ENCODE measurements at regions not wholly inside any gene's neighbourhood (a gene's known extent, or its start where the extent isn't known, plus 50 kb on each side); places are given as distances from the start of the nearest gene placed in this dataset.

DNA sequence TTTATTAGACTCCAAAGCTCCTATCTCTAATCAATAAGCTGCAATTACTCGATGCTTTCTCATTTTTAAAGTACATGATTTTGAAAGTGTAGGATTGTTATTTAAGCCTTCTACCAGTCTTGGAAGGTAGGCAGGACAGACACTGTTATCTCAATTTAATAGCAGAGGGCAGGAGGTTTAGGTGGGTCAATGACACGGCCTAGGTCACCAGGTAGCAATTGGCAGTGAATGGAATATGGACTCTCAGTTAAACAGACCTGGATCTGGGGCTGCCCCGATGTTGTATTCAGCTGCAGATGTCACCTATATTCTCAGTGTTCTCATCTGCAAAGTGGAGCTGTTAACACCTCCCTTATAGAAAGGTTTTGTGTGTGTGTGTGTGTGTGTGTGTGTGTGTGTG, 124.4 kb upstream of the ANKFN1 start:
- TF ChIP-seq, protein P1, sequence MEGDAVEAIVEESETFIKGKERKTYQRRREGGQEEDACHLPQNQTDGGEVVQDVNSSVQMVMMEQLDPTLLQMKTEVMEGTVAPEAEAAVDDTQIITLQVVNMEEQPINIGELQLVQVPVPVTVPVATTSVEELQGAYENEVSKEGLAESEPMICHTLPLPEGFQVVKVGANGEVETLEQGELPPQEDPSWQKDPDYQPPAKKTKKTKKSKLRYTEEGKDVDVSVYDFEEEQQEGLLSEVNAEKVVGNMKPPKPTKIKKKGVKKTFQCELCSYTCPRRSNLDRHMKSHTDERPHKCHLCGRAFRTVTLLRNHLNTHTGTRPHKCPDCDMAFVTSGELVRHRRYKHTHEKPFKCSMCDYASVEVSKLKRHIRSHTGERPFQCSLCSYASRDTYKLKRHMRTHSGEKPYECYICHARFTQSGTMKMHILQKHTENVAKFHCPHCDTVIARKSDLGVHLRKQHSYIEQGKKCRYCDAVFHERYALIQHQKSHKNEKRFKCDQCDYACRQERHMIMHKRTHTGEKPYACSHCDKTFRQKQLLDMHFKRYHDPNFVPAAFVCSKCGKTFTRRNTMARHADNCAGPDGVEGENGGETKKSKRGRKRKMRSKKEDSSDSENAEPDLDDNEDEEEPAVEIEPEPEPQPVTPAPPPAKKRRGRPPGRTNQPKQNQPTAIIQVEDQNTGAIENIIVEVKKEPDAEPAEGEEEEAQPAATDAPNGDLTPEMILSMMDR (IDR thresholded peaks at IDR 0.05; ENCODE audit: insufficient read depth, low read length) = no peak
- TF ChIP-seq POLR2AphosphoS5 (IDR thresholded peaks at IDR 0.05; ENCODE audit: low read depth) (no peak), GABPA (IDR thresholded peaks at IDR 0.05; ENCODE audit: low read depth) (no peak), SPI1 (IDR thresholded peaks at IDR 0.05; ENCODE audit: borderline replicate concordance, low read depth) (no peak)
- TF ChIP-seq, protein P2, sequence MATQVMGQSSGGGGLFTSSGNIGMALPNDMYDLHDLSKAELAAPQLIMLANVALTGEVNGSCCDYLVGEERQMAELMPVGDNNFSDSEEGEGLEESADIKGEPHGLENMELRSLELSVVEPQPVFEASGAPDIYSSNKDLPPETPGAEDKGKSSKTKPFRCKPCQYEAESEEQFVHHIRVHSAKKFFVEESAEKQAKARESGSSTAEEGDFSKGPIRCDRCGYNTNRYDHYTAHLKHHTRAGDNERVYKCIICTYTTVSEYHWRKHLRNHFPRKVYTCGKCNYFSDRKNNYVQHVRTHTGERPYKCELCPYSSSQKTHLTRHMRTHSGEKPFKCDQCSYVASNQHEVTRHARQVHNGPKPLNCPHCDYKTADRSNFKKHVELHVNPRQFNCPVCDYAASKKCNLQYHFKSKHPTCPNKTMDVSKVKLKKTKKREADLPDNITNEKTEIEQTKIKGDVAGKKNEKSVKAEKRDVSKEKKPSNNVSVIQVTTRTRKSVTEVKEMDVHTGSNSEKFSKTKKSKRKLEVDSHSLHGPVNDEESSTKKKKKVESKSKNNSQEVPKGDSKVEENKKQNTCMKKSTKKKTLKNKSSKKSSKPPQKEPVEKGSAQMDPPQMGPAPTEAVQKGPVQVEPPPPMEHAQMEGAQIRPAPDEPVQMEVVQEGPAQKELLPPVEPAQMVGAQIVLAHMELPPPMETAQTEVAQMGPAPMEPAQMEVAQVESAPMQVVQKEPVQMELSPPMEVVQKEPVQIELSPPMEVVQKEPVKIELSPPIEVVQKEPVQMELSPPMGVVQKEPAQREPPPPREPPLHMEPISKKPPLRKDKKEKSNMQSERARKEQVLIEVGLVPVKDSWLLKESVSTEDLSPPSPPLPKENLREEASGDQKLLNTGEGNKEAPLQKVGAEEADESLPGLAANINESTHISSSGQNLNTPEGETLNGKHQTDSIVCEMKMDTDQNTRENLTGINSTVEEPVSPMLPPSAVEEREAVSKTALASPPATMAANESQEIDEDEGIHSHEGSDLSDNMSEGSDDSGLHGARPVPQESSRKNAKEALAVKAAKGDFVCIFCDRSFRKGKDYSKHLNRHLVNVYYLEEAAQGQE (IDR thresholded peaks at IDR 0.05; ENCODE audit: insufficient replicate concordance, low read depth) = no peak

All from HL-60 (cell line).